IMR-90 (cell line): ENCODE measurements at regions not wholly inside any gene's neighbourhood (a gene's known extent, or its start where the extent isn't known, plus 50 kb on each side); places are given as distances from the start of the nearest gene placed in this dataset.

Source experiments
- ATAC-seq: fragments of 200-7000 bp; cut with Tn5 transposase; 2 replicates; pipeline ENCODE4 v1.9.1; 2020; ENCODE audit warnings: low read depth, mild to moderate bottlenecking, moderate library complexity
- BruUV-seq: library from RNA; stranded (reverse); fragments of 400-500 nt; replicated peaks from 2 replicates; lab custom pipeline; 2021; lab: Mats Ljungman, UMichigan
- CTCF ChIA-PET: fragments of 300-600 bp; formaldehyde crosslinking; extraction: SDS; loops from one replicate; lab custom pipeline; 2021; ENCODE audit warnings: antibody characterized with exemption; lab: Yijun Ruan, JAX
- POLR2A ChIA-PET: fragments of 300-600 bp; sonication (Branson Sonifier 250); formaldehyde crosslinking; loops from one replicate; lab custom pipeline; 2022; ENCODE audit warnings: antibody characterized with exemption; ENCODE audit not compliant: unreplicated experiment; lab: Charles Lee
- DNase-seq: peaks from one replicate; pipeline ENCODE4 v3.0.0; 2013
- H2AFZ ChIP-seq: replicated peaks from 2 replicates; pipeline ENCODE3; 2013; ENCODE audit warnings: low read length, mild to moderate bottlenecking; ENCODE audit not compliant: poor library complexity
- H2AK5ac ChIP-seq: 2 replicates; pipeline ENCODE4 v1.6.1; 2013; ENCODE audit warnings: low read depth, low read length, inconsistent platforms
- H2AK9ac ChIP-seq: replicated peaks from 2 replicates; pipeline ENCODE3; 2013; ENCODE audit warnings: mild to moderate bottlenecking, low read depth, low read length, moderate library complexity; ENCODE audit not compliant: poor library complexity
- H2BK120ac ChIP-seq: 2 replicates; pipeline ENCODE4 v1.6.1; 2013; ENCODE audit warnings: low read depth, low read length, inconsistent platforms
- H2BK15ac ChIP-seq: 3 replicates; pipeline ENCODE4 v1.6.1; 2013; ENCODE audit warnings: low read depth, low read length, inconsistent platforms
- H2BK20ac ChIP-seq: 2 replicates; pipeline ENCODE4 v1.6.1; 2013; ENCODE audit warnings: low read depth, mild to moderate bottlenecking, inconsistent platforms, low read length, moderate library complexity
- H2BK5ac ChIP-seq: 2 replicates; pipeline ENCODE4 v1.6.1; 2013; ENCODE audit warnings: mild to moderate bottlenecking, low read depth, low read length, inconsistent platforms; ENCODE audit not compliant: poor library complexity, severe bottlenecking
- H3K14ac ChIP-seq: replicated peaks from 2 replicates; pipeline ENCODE4 v1.6.1; 2013; ENCODE audit warnings: low read depth, low read length, inconsistent platforms
- H3K18ac ChIP-seq: 2 replicates; pipeline ENCODE4 v1.6.1; 2013; ENCODE audit warnings: low read depth, low read length, control low read depth
- H3K23ac ChIP-seq: 2 replicates; pipeline ENCODE4 v1.6.1; 2013; ENCODE audit warnings: low read depth, low read length, inconsistent platforms
- H3K27ac ChIP-seq: 2 replicates; pipeline ENCODE4 v1.5.1; 2013; ENCODE audit warnings: mild to moderate bottlenecking, control low read depth, low read length; ENCODE audit not compliant: insufficient read depth
- H3K27me3 ChIP-seq: 2 replicates; pipeline ENCODE4 v1.6.1; 2013; ENCODE audit warnings: low read length; ENCODE audit not compliant: control insufficient read depth, insufficient read depth
- H3K36me3 ChIP-seq: 2 replicates; pipeline ENCODE4 v1.6.1; 2013; ENCODE audit warnings: low read length, mixed read lengths; ENCODE audit not compliant: control insufficient read depth, insufficient read depth
- H3K4ac ChIP-seq: 2 replicates; pipeline ENCODE4 v1.6.1; 2013; ENCODE audit warnings: low read depth, low read length, inconsistent platforms
- H3K4me1 ChIP-seq: 2 replicates; pipeline ENCODE4 v1.6.1; 2013; ENCODE audit warnings: low read length, mixed read lengths; ENCODE audit not compliant: control insufficient read depth, insufficient read depth
- H3K4me2 ChIP-seq: 2 replicates; pipeline ENCODE4 v1.6.1; 2013; ENCODE audit warnings: low read depth, mild to moderate bottlenecking, control low read depth, low read length, moderate library complexity
- H3K4me3 ChIP-seq: 2 replicates; pipeline ENCODE4 v1.5.1; 2013; ENCODE audit warnings: low read depth, mild to moderate bottlenecking, control low read depth, low read length, moderate library complexity; ENCODE audit not compliant: insufficient read depth
- H3K56ac ChIP-seq: 2 replicates; pipeline ENCODE4 v1.6.1; 2013; ENCODE audit warnings: low read length, inconsistent platforms; ENCODE audit not compliant: insufficient read depth; ENCODE audit errors: extremely low read depth
- H3K79me1 ChIP-seq, 2 experiments: 2 replicates each; pipeline ENCODE4 v1.6.1; 2013; ENCODE audit warnings: low read length in 2 of 2, inconsistent platforms in 1 of 2, low read depth in 1 of 2
- H3K9ac ChIP-seq: 2 replicates; pipeline ENCODE4 v1.6.1; 2013; ENCODE audit warnings: low read depth, low read length, control low read depth
- H3K9me1 ChIP-seq: 2 replicates; pipeline ENCODE4 v1.6.1; 2013; ENCODE audit warnings: low read length, inconsistent platforms; ENCODE audit not compliant: insufficient read depth
- H3K9me3 ChIP-seq: 2 replicates; pipeline ENCODE4 v1.6.1; 2013; ENCODE audit warnings: low read length; ENCODE audit not compliant: control insufficient read depth, insufficient read depth
- H4K20me1 ChIP-seq: 2 replicates; pipeline ENCODE4 v1.6.1; 2013; ENCODE audit warnings: low read length, inconsistent platforms; ENCODE audit not compliant: insufficient read depth
- H4K5ac ChIP-seq: 2 replicates; pipeline ENCODE4 v1.6.1; 2013; ENCODE audit warnings: mild to moderate bottlenecking, low read depth, low read length, control low read depth
- H4K8ac ChIP-seq, 2 experiments: 2 replicates each; pipeline ENCODE4 v1.6.1; 2013; ENCODE audit warnings: low read depth in 2 of 2, low read length in 2 of 2, control low read depth in 1 of 2, inconsistent platforms in 1 of 2
- H4K91ac ChIP-seq: 2 replicates; pipeline ENCODE4 v1.6.1; 2013; ENCODE audit warnings: low read depth, low read length, inconsistent platforms; ENCODE audit not compliant: insufficient read depth
- BHLHE40 ChIP-seq: fragments of 150-350 bp; IDR thresholded peaks from 2 replicates; pipeline ENCODE4 v1.6.1; 2016; ENCODE audit warnings: mild to moderate bottlenecking, low read depth, low read length
- CHD1 ChIP-seq: IDR thresholded peaks from 2 replicates; pipeline ENCODE4 v1.6.1; 2012; ENCODE audit warnings: low read depth, low read length, improper control_type of control experiment
- CTCF ChIP-seq: conservative IDR thresholded peaks from 2 replicates; pipeline ENCODE4 v1.5.1; 2012; ENCODE audit warnings: mild to moderate bottlenecking, low read depth, low read length, improper control_type of control experiment
- ELK1 ChIP-seq: fragments of 150-350 bp; IDR thresholded peaks from 2 replicates; pipeline ENCODE4 v1.6.1; 2016; ENCODE audit warnings: low read depth, mild to moderate bottlenecking, low read length, moderate library complexity, borderline replicate concordance
- FOS ChIP-seq: fragments of 150-350 bp; IDR thresholded peaks from 2 replicates; pipeline ENCODE4 v1.6.1; 2016; ENCODE audit warnings: low read depth, low read length
- MAFK ChIP-seq: IDR thresholded peaks from 2 replicates; pipeline ENCODE4 v1.6.1; 2012; ENCODE audit warnings: low read depth, low read length, improper control_type of control experiment
- MAZ ChIP-seq: IDR thresholded peaks from 2 replicates; pipeline ENCODE4 v1.6.1; 2012; ENCODE audit warnings: low read depth, mild to moderate bottlenecking, low read length, improper control_type of control experiment, moderate library complexity, borderline replicate concordance
- MXI1 ChIP-seq: IDR thresholded peaks from 2 replicates; pipeline ENCODE4 v1.6.1; 2012; ENCODE audit warnings: low read depth, mild to moderate bottlenecking, low read length, moderate library complexity, borderline replicate concordance
- NFE2L2 ChIP-seq: fragments of 150-350 bp; IDR thresholded peaks from 2 replicates; pipeline ENCODE4 v1.6.1; 2016; ENCODE audit warnings: low read depth, mild to moderate bottlenecking, low read length
- RAD21 ChIP-seq: IDR thresholded peaks from 2 replicates; pipeline ENCODE4 v1.6.1; 2012; ENCODE audit warnings: low read length, improper control_type of control experiment
- USF2 ChIP-seq: fragments of 150-350 bp; IDR thresholded peaks from 2 replicates; pipeline ENCODE4 v1.6.1; 2017; ENCODE audit warnings: mild to moderate bottlenecking, antibody characterized with exemption, low read length, low read depth
- WGBS, 2 experiments: methylation state at CpG; one replicate each; pipeline versions ENCODE4 v1.1.5 to v1.1.7; 2013; ENCODE audit warnings: missing lambda C conversion rate in 2 of 2; ENCODE audit not compliant: insufficient read length in 1 of 2; ENCODE audit errors: extremely low coverage in 2 of 2; 5-methylcytosine and 5-hydroxymethylcytosine counted together
- dilution Hi-C: fragments of 300-500 bp; cut with HindIII; formaldehyde crosslinking; loops from one replicate; pipeline ENCODE4 v1.14.3; 2018; ENCODE audit warnings: low sequenced_read_pairs; ENCODE audit not compliant: unreplicated experiment
- in situ Hi-C: fragments of 300-500 bp; cut with MboI; formaldehyde crosslinking; loops from 3 replicates; pipeline ENCODE4 v1.14.3; 2019; ENCODE audit warnings: low sequenced_read_pairs, inconsistent platforms, mixed read lengths
- intact Hi-C: fragments of 100-400 bp; cut with micrococcal nuclease; formaldehyde crosslinking; loops from 2 replicates; pipeline ENCODE4 v1.10.0; 2022

- dilution Hi-C loops (no loop called here), intact Hi-C loops (no loop called here), in situ Hi-C loops (no loop called here)
- ChIA-PET POLR2A (no interaction called here), CTCF (no interaction called here)
- Histone ChIP-seq H3K4me2 (no peak overlapping the region), H3K27me3 (no peaks in the 10 kb centered on the region), H4K91ac (no peak overlapping the region), H4K5ac (no peak overlapping the region), H3K18ac (no peak overlapping the region), H3K23ac (no peak overlapping the region), H3K9ac (no peak overlapping the region), H2BK120ac (no peak overlapping the region), H3K14ac (no peak overlapping the region), H2BK15ac (no peak overlapping the region), H2BK5ac (no peak overlapping the region), H2AK5ac (no peak overlapping the region), H3K4me3 (no peak overlapping the region), H2BK20ac (no peak overlapping the region), H3K56ac (no peak overlapping the region), H3K4me1 (no peaks in the 10 kb centered on the region), H3K4ac (no peak overlapping the region), H4K8ac (no peak overlapping the region), H3K9me1 (no peaks in the 10 kb centered on the region), H2AK9ac (no peak overlapping the region), H3K79me1 (no peaks in the 10 kb centered on the region), H3K27ac (no peak overlapping the region), H4K20me1 (no peaks in the 10 kb centered on the region), H3K36me3 (no peaks in the 10 kb centered on the region), H3K9me3 (no peaks in the 10 kb centered on the region), H2AFZ (no peak overlapping the region)
- BruUV-seq, result no TSS peak
- no peak for TF ChIP-seq CTCF
- no peak for TF ChIP-seq MAZ
- no peak for TF ChIP-seq ELK1
- TF ChIP-seq BHLHE40, result no peak
- no peak for TF ChIP-seq CHD1
- TF ChIP-seq NFE2L2, result no peak
- TF ChIP-seq MAFK, result no peak
- no peak for TF ChIP-seq MXI1
- TF ChIP-seq FOS, result no peak
- TF ChIP-seq RAD21, result no peak
- TF ChIP-seq USF2, result no peak
- DNase-seq (no peak), ATAC-seq (no peak)
- no CpG with 5 or more reads among the region's 5 CpGs for WGBS, 2 experiments
Observed at GRCh38 chr12:115506822-115507559, 770.5 kb downstream of the MED13L start.
